Inflammatory macrophage (primary cell): ENCODE measurements at regions not wholly inside any gene's neighbourhood (a gene's known extent, or its start where the extent isn't known, plus 50 kb on each side); places are given as distances from the start of the nearest gene placed in this dataset.
A peak's percentile ranks its signal among the peaks of the same experiment; 100 is the strongest.
"Not testable (repeated sequence)": the region's sequence is repeated elsewhere in the genome, so short reads cannot be mapped to it uniquely, and the experiment has no call there.

Experiments
- DNase-seq, 2 donors: peaks; one replicate each; pipeline ENCODE4 v3.0.0-alpha.2; 2020 to 2022

- DNase-seq: no peak
These were observed 150.4 kb upstream of the NEBL start for GRCh38 chr10:21047511-21047910.

- no peak for DNase-seq
These were observed 150.0 kb upstream of the NEBL start for GRCh38 chr10:21047096-21047495.

- DNase-seq: no peak
These were observed 145.9 kb upstream of the NEBL start for GRCh38 chr10:21043044-21043443.

- no peak for DNase-seq
These were observed 145.4 kb upstream of the NEBL start for GRCh38 chr10:21042536-21042935.

GRCh38 chr10:21041763-21042458, 144.8 kb upstream of the NEBL start:
- no peak for DNase-seq

- DNase-seq: no peak
These were observed 142.6 kb upstream of the NEBL start for GRCh38 chr10:21039721-21040120.

- DNase-seq: no peak
These were observed 139.6 kb upstream of the NEBL start for GRCh38 chr10:21036757-21037156.

- not testable (repeated sequence) for DNase-seq
These were observed 137.7 kb upstream of the NEBL start for GRCh38 chr10:21034770-21035169.

- no peak for DNase-seq
These were observed 137.1 kb upstream of the NEBL start for GRCh38 chr10:21034241-21034640.

GRCh38 chr10:21032587-21033319, 135.6 kb upstream of the NEBL start:
- DNase-seq: no peak

- DNase-seq: no peak
These were observed 134.2 kb upstream of the NEBL start for GRCh38 chr10:21031232-21031795.

GRCh38 chr10:21030091-21030490, 133.0 kb upstream of the NEBL start:
- DNase-seq: peak; percentile 17 to 75

GRCh38 chr10:21022821-21023220, 125.7 kb upstream of the NEBL start:
- peak; percentile 11 to 67 for DNase-seq

- no peak for DNase-seq
These were observed 124.9 kb upstream of the NEBL start for GRCh38 chr10:21021843-21022594.

- no peak for DNase-seq
These were observed 124.1 kb upstream of the NEBL start for GRCh38 chr10:21021231-21021630.

GRCh38 chr10:21020545-21020944, 123.4 kb upstream of the NEBL start:
- DNase-seq: no peak

GRCh38 chr10:21019436-21019835, 122.3 kb upstream of the NEBL start:
- DNase-seq: no peak

- no peak for DNase-seq
These were observed 118.7 kb upstream of the NEBL start for GRCh38 chr10:21015851-21016250.

GRCh38 chr10:21014141-21014540, 117.0 kb upstream of the NEBL start:
- DNase-seq: no peak

GRCh38 chr10:21011433-21012018, 114.4 kb upstream of the NEBL start:
- DNase-seq: no peak

- DNase-seq: no peak
These were observed 113.5 kb upstream of the NEBL start for GRCh38 chr10:21010615-21011014.

- DNase-seq: no peak
These were observed 106.2 kb upstream of the NEBL start for GRCh38 chr10:21003240-21003822.
